ENCODE measurements at regions not wholly inside any gene's neighbourhood (a gene's known extent, or its start where the extent isn't known, plus 50 kb on each side); places are given as distances from the start of the nearest gene placed in this dataset.

GRCh38 chr3:43783987-43784639 lies 93.4 kb downstream of the ABHD5 start:
- in situ Hi-C loops (cut with HindIII; ENCODE audit: low sequenced_read_pairs): no loop called here
- no peak for DNase-seq (ENCODE audit: low spot score)

GRCh38 chr3:43784640-43785011 lies 93.9 kb downstream of the ABHD5 start:
- DNase-seq (ENCODE audit: low spot score): no peak
- in situ Hi-C loops (cut with HindIII; ENCODE audit: low sequenced_read_pairs): no loop called here

- in situ Hi-C loops (cut with HindIII; ENCODE audit: low sequenced_read_pairs): no loop called here
- no peak for DNase-seq (ENCODE audit: low spot score)
Measured at GRCh38 chr3:43785551-43785950, 94.8 kb downstream of the ABHD5 start.

- in situ Hi-C loops (cut with HindIII; ENCODE audit: low sequenced_read_pairs): no loop called here
- no peak for DNase-seq (ENCODE audit: low spot score)
Measured at GRCh38 chr3:43786102-43786501, 95.4 kb downstream of the ABHD5 start.

- DNase-seq (ENCODE audit: low spot score): no peak
- in situ Hi-C loops (cut with HindIII; ENCODE audit: low sequenced_read_pairs): no loop called here
Measured at GRCh38 chr3:43786526-43787305, 96.0 kb downstream of the ABHD5 start.

- DNase-seq (ENCODE audit: low spot score): no peak
- in situ Hi-C loops (cut with HindIII; ENCODE audit: low sequenced_read_pairs): no loop called here
Measured at GRCh38 chr3:43787330-43787729, 96.6 kb downstream of the ABHD5 start.

- no peak for DNase-seq (ENCODE audit: low spot score)
- in situ Hi-C loops (cut with HindIII; ENCODE audit: low sequenced_read_pairs): no loop called here
Measured at GRCh38 chr3:43789028-43789427, 98.3 kb downstream of the ABHD5 start.

GRCh38 chr3:43790060-43790459 lies 99.3 kb downstream of the ABHD5 start:
- in situ Hi-C loops (cut with HindIII; ENCODE audit: low sequenced_read_pairs): no loop called here
- no peak for DNase-seq (ENCODE audit: low spot score)

- in situ Hi-C loops (cut with HindIII; ENCODE audit: low sequenced_read_pairs): no loop called here
- no peak for DNase-seq (ENCODE audit: low spot score)
Measured at GRCh38 chr3:43790476-43790875, 99.7 kb downstream of the ABHD5 start.

GRCh38 chr3:43791246-43791645 lies 100.5 kb downstream of the ABHD5 start:
- in situ Hi-C loops (cut with HindIII; ENCODE audit: low sequenced_read_pairs): no loop called here
- DNase-seq (ENCODE audit: low spot score): no peak

- in situ Hi-C loops (cut with HindIII; ENCODE audit: low sequenced_read_pairs): no loop called here
- no peak for DNase-seq (ENCODE audit: low spot score)
Measured at GRCh38 chr3:43792904-43793303, 102.2 kb downstream of the ABHD5 start.

- in situ Hi-C loops (cut with HindIII; ENCODE audit: low sequenced_read_pairs): no loop called here
- DNase-seq (ENCODE audit: low spot score): no peak
Measured at GRCh38 chr3:43793648-43794372, 103.1 kb downstream of the ABHD5 start.

- no peak for DNase-seq (ENCODE audit: low spot score)
- in situ Hi-C loops (cut with HindIII; ENCODE audit: low sequenced_read_pairs): no loop called here
Measured at GRCh38 chr3:43794776-43795175, 104.0 kb downstream of the ABHD5 start.

GRCh38 chr3:43795491-43795890 lies 104.8 kb downstream of the ABHD5 start:
- in situ Hi-C loops (cut with HindIII; ENCODE audit: low sequenced_read_pairs): no loop called here
- DNase-seq (ENCODE audit: low spot score): no peak

GRCh38 chr3:43796041-43796596 lies 105.4 kb downstream of the ABHD5 start:
- no peak for DNase-seq (ENCODE audit: low spot score)
- in situ Hi-C loops (cut with HindIII; ENCODE audit: low sequenced_read_pairs): no loop called here

GRCh38 chr3:43797794-43798193 lies 107.1 kb downstream of the ABHD5 start:
- DNase-seq (ENCODE audit: low spot score): no peak
- in situ Hi-C loops (cut with HindIII; ENCODE audit: low sequenced_read_pairs): no loop called here

- in situ Hi-C loops (cut with HindIII; ENCODE audit: low sequenced_read_pairs): no loop called here
- DNase-seq (ENCODE audit: low spot score): no peak
Measured at GRCh38 chr3:43810797-43811196, 120.1 kb downstream of the ABHD5 start.

GRCh38 chr3:43814461-43814860 lies 123.7 kb downstream of the ABHD5 start:
- DNase-seq (ENCODE audit: low spot score): no peak

GRCh38 chr3:43816372-43816771 lies 125.6 kb downstream of the ABHD5 start:
- DNase-seq (ENCODE audit: low spot score): no peak
- in situ Hi-C loops (cut with HindIII; ENCODE audit: low sequenced_read_pairs): no loop called here

More at GRCh38 chr3:43814461-43814860, 123.7 kb downstream of the ABHD5 start:
- in situ Hi-C loops (cut with HindIII; ENCODE audit: low sequenced_read_pairs): no loop called here

- DNase-seq (ENCODE audit: low spot score): no peak
- in situ Hi-C loops (cut with HindIII; ENCODE audit: low sequenced_read_pairs): no loop called here
Measured at GRCh38 chr3:43817064-43817463, 126.3 kb downstream of the ABHD5 start.
